B cell (primary cell): ENCODE measurements at regions not wholly inside any gene's neighbourhood (a gene's known extent, or its start where the extent isn't known, plus 50 kb on each side); places are given as distances from the start of the nearest gene placed in this dataset.

ENCODE experiments used
- ATAC-seq: fragments of 200-7000 bp; cut with Tn5 transposase; one replicate; pipeline ENCODE4 v1.10.0; 2021; ENCODE audit warnings: low read depth, mild to moderate bottlenecking, moderate number of reproducible peaks, moderate library complexity
- CTCF ChIA-PET: fragments of 350-600 bp; sonication (Branson Sonifier 250); formaldehyde crosslinking; loops from one replicate; lab custom pipeline; 2021; ENCODE audit warnings: antibody characterized with exemption, inconsistent platforms; lab: Charles Lee
- POLR2A ChIA-PET: fragments of 350-600 bp; sonication (Branson Sonifier 250); formaldehyde crosslinking; loops from one replicate; lab custom pipeline; 2021; ENCODE audit warnings: antibody characterized with exemption; lab: Charles Lee
- DNase-seq: peaks from one replicate; pipeline ENCODE4 v3.0.0; 2013
- H2AFZ ChIP-seq: 2 replicates; pipeline ENCODE4 v1.6.1; 2012; ENCODE audit warnings: mild to moderate bottlenecking, low read depth, low read length; ENCODE audit not compliant: insufficient read depth, poor library complexity, severe bottlenecking
- H3K27ac ChIP-seq, 2 donors: 1 replicate in 1 of 2; 2 replicates in 1 of 2; pipeline ENCODE4 v1.5.1; 2012 to 2013; ENCODE audit warnings: low read length in 2 of 2, mild to moderate bottlenecking in 2 of 2, moderate library complexity in 1 of 2
- H3K27me3 ChIP-seq, 4 experiments: fragments of 200-600 bp in 1 of 4; sonication (generic) in 1 of 4; replicated peaks in 1 of 4; 1 replicate in 2 of 4; 2 replicates in 2 of 4; pipeline versions ENCODE4 v1.6.1 to v1.7.0; 2013 to 2016; ENCODE audit warnings: low read length in 3 of 4, mild to moderate bottlenecking in 2 of 4, mixed read lengths in 1 of 4, moderate library complexity in 1 of 4; ENCODE audit not compliant: insufficient read depth in 4 of 4, control insufficient read depth in 3 of 4; ENCODE audit errors: control extremely low read depth in 1 of 4
- H3K36me3 ChIP-seq, 2 experiments: replicated peaks in 1 of 2; 1 replicate in 1 of 2; 2 replicates in 1 of 2; pipeline versions ENCODE4 v1.6.1 to v1.7.1; 2013; ENCODE audit warnings: low read length in 1 of 2; ENCODE audit not compliant: insufficient read depth in 2 of 2, control insufficient read depth in 1 of 2; ENCODE audit errors: control extremely low read depth in 1 of 2, extremely low read depth in 1 of 2
- H3K4me1 ChIP-seq, 2 donors: fragments of 200-600 bp in 1 of 2; sonication (generic) in 1 of 2; 1 replicate in 1 of 2; 2 replicates in 1 of 2; pipeline versions ENCODE4 v1.5.1 to v1.6.1; 2013 to 2017; ENCODE audit warnings: low read length in 2 of 2; ENCODE audit not compliant: control insufficient read depth in 2 of 2, insufficient read depth in 2 of 2
- H3K4me2 ChIP-seq: replicated peaks from 2 replicates; pipeline ENCODE3; 2012; ENCODE audit warnings: mild to moderate bottlenecking, low read depth, low read length; ENCODE audit not compliant: poor library complexity, severe bottlenecking
- H3K4me3 ChIP-seq, 5 experiments: fragments of 200-600 bp in 1 of 5; sonication (generic) in 1 of 5; 1 replicate in 3 of 5; 2 replicates in 2 of 5; pipeline versions ENCODE4 v1.5.1 to v1.7.0; 2011 to 2016; ENCODE audit warnings: low read length in 4 of 5, mild to moderate bottlenecking in 4 of 5, low read depth in 2 of 5, control low read depth in 1 of 5, moderate library complexity in 1 of 5; ENCODE audit not compliant: insufficient read depth in 1 of 5; ENCODE audit errors: control extremely low read depth in 1 of 5, extremely low read depth in 1 of 5
- H3K79me2 ChIP-seq: fragments of 200-600 bp; sonication (generic); one replicate; pipeline ENCODE4 v1.6.0; 2016; ENCODE audit warnings: low read length; ENCODE audit not compliant: control insufficient read depth, insufficient read depth
- H3K9ac ChIP-seq: fragments of 200-600 bp; sonication (generic); 2 replicates; pipeline ENCODE4 v1.6.1; 2017; ENCODE audit warnings: mild to moderate bottlenecking, low read length, moderate library complexity
- H3K9me3 ChIP-seq, 3 donors: one replicate each; pipeline versions ENCODE4 v1.6.1 to v1.7.1; 2013; ENCODE audit warnings: low read length in 2 of 3; ENCODE audit not compliant: control insufficient read depth in 2 of 3, insufficient read depth in 1 of 3; ENCODE audit errors: control extremely low read depth in 1 of 3
- H4K20me1 ChIP-seq: 2 replicates; pipeline ENCODE4 v1.6.0; 2012; ENCODE audit warnings: mild to moderate bottlenecking, low read length; ENCODE audit not compliant: insufficient read depth, control insufficient read depth, poor library complexity, severe bottlenecking
- H3K27ac Mint-ChIP-seq: one replicate; pipeline ENCODE4 v1.8.0; 2021; ENCODE audit warnings: mixed read lengths
- H3K27me3 Mint-ChIP-seq: one replicate; pipeline ENCODE4 v1.8.0; 2021; ENCODE audit warnings: mixed read lengths
- H3K4me1 Mint-ChIP-seq: one replicate; pipeline ENCODE4 v1.8.0; 2021; ENCODE audit warnings: mixed read lengths
- H3K4me3 Mint-ChIP-seq: one replicate; pipeline ENCODE4 v1.8.0; 2021; ENCODE audit warnings: mixed read lengths
- H3K9me3 Mint-ChIP-seq: one replicate; pipeline ENCODE4 v1.8.0; 2022; ENCODE audit warnings: mixed read lengths; ENCODE audit not compliant: insufficient read depth
- CTCF ChIP-seq: fragments of 200-600 bp; IDR thresholded peaks from one replicate; pipeline ENCODE4 v1.8.0; 2022; ENCODE audit warnings: antibody characterized with exemption, mild to moderate bottlenecking
- EZH2 ChIP-seq: IDR thresholded peaks from 2 replicates; pipeline ENCODE4 v1.6.1; 2012; ENCODE audit warnings: borderline replicate concordance, low read depth, mild to moderate bottlenecking, moderate library complexity, low read length; ENCODE audit not compliant: insufficient read depth, poor library complexity, severe bottlenecking
- WGBS: methylation state at CpG from one replicate; pipeline ENCODE4 v1.1.5; 2013; ENCODE audit warnings: missing lambda C conversion rate; ENCODE audit not compliant: insufficient coverage; 5-methylcytosine and 5-hydroxymethylcytosine counted together
- intact Hi-C: fragments of 100-400 bp; cut with micrococcal nuclease; formaldehyde crosslinking; loops from one replicate; pipeline ENCODE4 v1.10.0; 2022

GRCh38 chr5:31130676-31131075, 62.8 kb upstream of the CDH6 start:
- no peaks in the 10 kb centered on the region for H3K36me3 ChIP-seq
- H3K9ac ChIP-seq = no peak overlapping the region
- no peak overlapping the region for H3K4me3 ChIP-seq
- no peak for TF ChIP-seq CTCF
- no peak for TF ChIP-seq EZH2
- no peak overlapping the region for H2AFZ ChIP-seq
- Mint-ChIP-seq H3K27me3 (no peaks in the 10 kb centered on the region), H3K4me1 (no peaks in the 10 kb centered on the region), H3K4me3 (no peak overlapping the region), H3K9me3 (peaks cover 7% of the 10 kb centered on the region), H3K27ac (no peak overlapping the region)
- peaks cover 0 to 2% (median 0%) of the 10 kb centered on the region in 3 donors for H3K9me3 ChIP-seq
- H3K79me2 ChIP-seq = no peaks in the 10 kb centered on the region
- WGBS = 100% methylated on average over 1 of the region's 2 CpGs
- H3K27ac ChIP-seq = no peak overlapping the region
- ChIA-PET POLR2A (no interaction called here), CTCF (no interaction called here)
- no peak overlapping the region for H3K4me2 ChIP-seq
- ATAC-seq (no peak), DNase-seq (no peak)
- H4K20me1 ChIP-seq = no peaks in the 10 kb centered on the region
- H3K4me1 ChIP-seq = no peaks in the 10 kb centered on the region
- no peaks in the 10 kb centered on the region for H3K27me3 ChIP-seq
- intact Hi-C loops = no loop called here

- no peaks in the 10 kb centered on the region for H3K27me3 Mint-ChIP-seq
- no peaks in the 10 kb centered on the region for H4K20me1 ChIP-seq
- H3K79me2 ChIP-seq = no peaks in the 10 kb centered on the region
- WGBS = 78% methylated on average over 3 of the region's 5 CpGs
- no peak overlapping the region for H3K27ac Mint-ChIP-seq
- no peak overlapping the region for H2AFZ ChIP-seq
- H3K9me3 Mint-ChIP-seq = peaks cover 3% of the 10 kb centered on the region
- no peak overlapping the region for H3K4me2 ChIP-seq
- ATAC-seq = no peak
- H3K9me3 ChIP-seq = peaks cover 0 to 5% (median 0%) of the 10 kb centered on the region in 3 donors
- CTCF ChIA-PET = no interaction called here
- no peaks in the 10 kb centered on the region for H3K36me3 ChIP-seq
- TF ChIP-seq EZH2 (no peak), CTCF (no peak)
- H3K4me1 ChIP-seq = no peaks in the 10 kb centered on the region
- H3K9ac ChIP-seq = no peak overlapping the region
- POLR2A ChIA-PET = no interaction called here
- H3K4me3 ChIP-seq = no peak overlapping the region
- DNase-seq = no peak
- intact Hi-C loops = no loop called here
- no peaks in the 10 kb centered on the region for H3K27me3 ChIP-seq
- no peak overlapping the region for H3K27ac ChIP-seq
- no peak overlapping the region for H3K4me3 Mint-ChIP-seq
- H3K4me1 Mint-ChIP-seq = no peaks in the 10 kb centered on the region
These were observed 68.7 kb upstream of the CDH6 start for GRCh38 chr5:31124651-31125305.
